Sigmoid colon (tissue), 6 donors: ENCODE measurements at regions not wholly inside any gene's neighbourhood (a gene's known extent, or its start where the extent isn't known, plus 50 kb on each side); places are given as distances from the start of the nearest gene placed in this dataset.
A peak's percentile ranks its signal among the peaks of the same experiment; 100 is the strongest.

ENCODE experiments used
- DNase-seq: peaks from one replicate; pipeline ENCODE4 v3.0.0-alpha.2; 2019
- H3K27ac ChIP-seq, 4 donors: fragments of 200-600 bp; sonication (generic); one replicate each; pipeline ENCODE4 v1.5.1; 2016 to 2019; ENCODE audit warnings: mild to moderate bottlenecking in 1 of 4
- H3K27me3 ChIP-seq, 3 donors: fragments of 200-600 bp; sonication (generic); one replicate each; pipeline ENCODE4 v1.5.1; 2019; ENCODE audit warnings: mild to moderate bottlenecking in 1 of 3
- H3K36me3 ChIP-seq, 4 donors: fragments of 200-600 bp; sonication (generic); one replicate each; pipeline ENCODE4 v1.5.1; 2016 to 2019
- H3K4me1 ChIP-seq, 4 donors: fragments of 200-600 bp; sonication (generic); one replicate each; pipeline ENCODE4 v1.5.1; 2017 to 2019
- H3K4me3 ChIP-seq, 4 donors: fragments of 200-600 bp; sonication (generic); one replicate each; pipeline ENCODE4 v1.5.1; 2017 to 2019; ENCODE audit warnings: mild to moderate bottlenecking in 2 of 4, moderate library complexity in 1 of 4
- H3K9me3 ChIP-seq, 4 donors: fragments of 200-600 bp in 3 of 4; sonication (generic) in 3 of 4; one replicate each; pipeline versions ENCODE4 v1.5.1 to v1.6.1; 2013 to 2019
- EP300 ChIP-seq, 4 donors: sonication (generic); formaldehyde crosslinking; IDR thresholded peaks; one replicate each; pipeline ENCODE4 v1.6.1; 2017; ENCODE audit warnings: antibody characterized with exemption in 4 of 4
- POLR2A ChIP-seq, 2 donors: fragments of 450-650 bp; IDR thresholded peaks; one replicate each; pipeline ENCODE4 v1.6.1; 2016; ENCODE audit warnings: antibody characterized with exemption in 2 of 2, mild to moderate bottlenecking in 2 of 2, moderate library complexity in 2 of 2
- POLR2AphosphoS5 ChIP-seq, 4 donors: sonication (generic); formaldehyde crosslinking; IDR thresholded peaks; one replicate each; pipeline ENCODE4 v1.6.1; 2017; ENCODE audit warnings: antibody characterized with exemption in 4 of 4
- WGBS, 2 donors: extraction: QIAGEN DNeasy Blood & Tissue Kit; methylation state at CpG; one replicate each; pipeline ENCODE4 v1.1.7; 2013; 5-methylcytosine and 5-hydroxymethylcytosine counted together
- intact Hi-C: fragments of 100-400 bp; cut with DNase I; formaldehyde crosslinking; loops from one replicate; pipeline ENCODE4 v1.15.1; 2023
- TF ChIP-seq, protein P1 (sequence below), 4 experiments: fragments of 450-650 bp in 3 of 4; fragments of 200-600 bp in 1 of 4; IDR thresholded peaks; one replicate each; pipeline ENCODE4 v1.5.1; 2016 to 2019; ENCODE audit warnings: antibody characterized with exemption in 4 of 4, mild to moderate bottlenecking in 3 of 4, moderate library complexity in 2 of 4
- donor health status: healthy with polysubstance abuse.
- donor health status: healthy.

DNA sequence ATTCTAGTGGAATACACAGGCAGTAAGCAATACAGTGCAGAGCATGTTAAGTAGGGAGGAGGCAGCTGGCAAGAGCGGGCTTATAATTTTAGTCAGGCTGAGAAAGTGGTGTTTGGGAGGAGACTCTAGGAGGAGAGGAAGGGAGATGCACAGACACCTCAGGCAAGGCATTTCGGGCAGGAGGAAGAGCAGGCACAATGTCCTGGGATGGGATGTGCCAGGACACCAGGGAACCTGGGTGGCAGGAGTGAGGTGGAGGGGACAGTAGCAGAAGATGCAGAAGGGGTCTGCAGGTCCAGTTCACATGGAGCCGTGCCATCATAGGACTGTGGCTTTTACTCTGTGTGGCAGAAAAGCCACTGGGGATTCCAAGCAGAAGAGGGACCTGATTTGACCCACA lies 143.7 kb upstream of the FSTL4 start:
- Histone ChIP-seq H3K4me3 (no peak overlapping the region), H3K27ac (no peak overlapping the region), H3K9me3 (no peaks in the 10 kb centered on the region), H3K27me3 (peaks cover 0 to 7% (median 0%) of the 10 kb centered on the region in 3 donors), H3K4me1 (no peaks in the 10 kb centered on the region), H3K36me3 (no peaks in the 10 kb centered on the region)
- TF ChIP-seq EP300 (IDR thresholded peaks at IDR 0.05) (no peak), POLR2AphosphoS5 (IDR thresholded peaks at IDR 0.05) (no peak), POLR2A (IDR thresholded peaks at IDR 0.05) (no peak)
- TF ChIP-seq, protein P1, sequence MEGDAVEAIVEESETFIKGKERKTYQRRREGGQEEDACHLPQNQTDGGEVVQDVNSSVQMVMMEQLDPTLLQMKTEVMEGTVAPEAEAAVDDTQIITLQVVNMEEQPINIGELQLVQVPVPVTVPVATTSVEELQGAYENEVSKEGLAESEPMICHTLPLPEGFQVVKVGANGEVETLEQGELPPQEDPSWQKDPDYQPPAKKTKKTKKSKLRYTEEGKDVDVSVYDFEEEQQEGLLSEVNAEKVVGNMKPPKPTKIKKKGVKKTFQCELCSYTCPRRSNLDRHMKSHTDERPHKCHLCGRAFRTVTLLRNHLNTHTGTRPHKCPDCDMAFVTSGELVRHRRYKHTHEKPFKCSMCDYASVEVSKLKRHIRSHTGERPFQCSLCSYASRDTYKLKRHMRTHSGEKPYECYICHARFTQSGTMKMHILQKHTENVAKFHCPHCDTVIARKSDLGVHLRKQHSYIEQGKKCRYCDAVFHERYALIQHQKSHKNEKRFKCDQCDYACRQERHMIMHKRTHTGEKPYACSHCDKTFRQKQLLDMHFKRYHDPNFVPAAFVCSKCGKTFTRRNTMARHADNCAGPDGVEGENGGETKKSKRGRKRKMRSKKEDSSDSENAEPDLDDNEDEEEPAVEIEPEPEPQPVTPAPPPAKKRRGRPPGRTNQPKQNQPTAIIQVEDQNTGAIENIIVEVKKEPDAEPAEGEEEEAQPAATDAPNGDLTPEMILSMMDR (IDR thresholded peaks at IDR 0.05) = no peak
- 87 to 93% methylated on average over 3 of the region's 3 CpGs for WGBS, 2 donors
- intact Hi-C loops = no loop called here
- no peak for DNase-seq

DNA sequence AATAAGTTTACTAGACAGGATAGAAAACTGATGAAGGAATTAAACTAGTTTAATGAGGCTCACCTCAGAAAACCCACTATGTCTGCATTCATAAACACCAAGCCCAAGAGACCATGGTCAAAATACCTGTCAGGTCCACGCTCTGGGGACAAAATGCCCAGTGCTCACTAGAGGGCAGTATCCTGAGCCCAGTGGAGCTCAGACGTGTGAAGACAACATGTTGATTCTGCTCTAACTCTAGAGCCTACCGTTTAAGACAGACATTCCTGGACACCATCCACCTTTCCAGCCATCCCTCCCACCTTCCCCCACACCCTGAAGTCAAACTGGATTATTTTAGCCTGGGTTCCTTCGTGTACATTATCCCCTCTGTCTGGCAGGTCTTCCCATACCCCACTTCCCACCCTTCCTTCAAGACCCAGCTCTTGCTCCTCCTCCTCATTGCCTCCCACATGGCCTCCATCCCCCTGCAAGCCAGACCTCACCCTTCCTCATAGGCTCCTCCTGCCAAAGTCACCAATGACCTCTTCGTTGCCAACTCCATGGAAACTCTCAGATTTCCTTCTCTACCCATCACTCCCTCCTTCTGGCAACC lies 142.3 kb upstream of the FSTL4 start:
- Histone ChIP-seq H3K9me3 (no peaks in the 10 kb centered on the region), H3K4me3 (no peak overlapping the region), H3K27me3 (peaks cover 0 to 7% (median 0%) of the 10 kb centered on the region in 3 donors), H3K36me3 (no peaks in the 10 kb centered on the region), H3K27ac (no peak overlapping the region), H3K4me1 (no peaks in the 10 kb centered on the region)
- 17 to 27% methylated on average over 5 of the region's 5 CpGs for whole genome bisulfite sequencing, 2 donors
- DNase-seq = no peak
- intact Hi-C loops = no loop called here
- TF ChIP-seq POLR2A (IDR thresholded peaks at IDR 0.05) (no peak), POLR2AphosphoS5 (IDR thresholded peaks at IDR 0.05) (no peak)
- TF ChIP-seq, protein P1 (IDR thresholded peaks at IDR 0.05) = peak in 1 of 4 experiments; percentile 10

DNA sequence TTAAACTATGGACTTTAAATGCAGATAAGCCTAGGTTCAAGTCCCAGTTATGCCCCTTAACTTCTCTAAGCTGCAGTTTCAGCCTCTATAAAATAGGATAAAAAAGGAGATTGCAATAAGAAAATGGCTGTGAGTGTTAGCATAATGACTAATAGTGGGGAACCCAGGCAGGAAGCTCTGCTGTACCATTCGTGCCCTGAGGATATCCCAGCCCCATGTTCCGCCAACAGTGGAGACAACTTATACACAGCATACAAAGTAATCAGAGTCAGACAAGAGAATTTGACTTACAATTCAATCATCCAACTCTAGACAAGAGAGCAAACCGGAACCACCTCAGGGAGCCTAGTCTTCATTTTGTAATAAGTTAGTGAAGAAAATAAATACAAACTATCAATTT lies 141.5 kb upstream of the FSTL4 start:
- Histone ChIP-seq H3K27ac (no peak overlapping the region), H3K4me3 (no peak overlapping the region), H3K36me3 (no peaks in the 10 kb centered on the region), H3K4me1 (no peaks in the 10 kb centered on the region), H3K9me3 (no peaks in the 10 kb centered on the region), H3K27me3 (peaks cover 0 to 7% (median 0%) of the 10 kb centered on the region in 3 donors)
- 57 to 76% methylated on average over 3 of the region's 3 CpGs for WGBS, 2 donors
- DNase-seq = no peak
- no peak for TF ChIP-seq POLR2A (IDR thresholded peaks at IDR 0.05)
- intact Hi-C loops = no loop called here

DNA sequence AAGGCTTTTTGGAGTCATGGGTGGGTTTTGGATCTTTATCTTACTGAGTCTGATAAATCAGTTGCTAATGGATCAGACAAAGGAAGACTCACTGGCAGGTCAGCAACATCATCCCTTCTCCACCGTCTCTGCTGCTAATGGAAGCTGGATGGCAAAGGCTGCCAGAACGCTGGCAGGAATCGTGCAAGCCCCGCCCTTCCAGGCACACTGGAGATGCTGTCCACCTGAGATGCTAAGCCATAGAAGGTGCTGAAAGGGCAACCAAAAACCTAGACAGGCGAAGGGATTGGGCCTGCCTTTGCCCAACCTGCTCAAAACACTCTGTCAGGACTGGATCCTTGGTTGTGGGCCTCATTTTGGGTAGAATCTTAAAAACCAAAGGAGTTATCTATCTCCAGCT lies 139.5 kb upstream of the FSTL4 start:
- peaks cover 0 to 7% (median 0%) of the 10 kb centered on the region in 3 donors for H3K27me3 ChIP-seq
- WGBS, 2 donors = 72 to 83% methylated on average over 5 of the region's 5 CpGs

DNA sequence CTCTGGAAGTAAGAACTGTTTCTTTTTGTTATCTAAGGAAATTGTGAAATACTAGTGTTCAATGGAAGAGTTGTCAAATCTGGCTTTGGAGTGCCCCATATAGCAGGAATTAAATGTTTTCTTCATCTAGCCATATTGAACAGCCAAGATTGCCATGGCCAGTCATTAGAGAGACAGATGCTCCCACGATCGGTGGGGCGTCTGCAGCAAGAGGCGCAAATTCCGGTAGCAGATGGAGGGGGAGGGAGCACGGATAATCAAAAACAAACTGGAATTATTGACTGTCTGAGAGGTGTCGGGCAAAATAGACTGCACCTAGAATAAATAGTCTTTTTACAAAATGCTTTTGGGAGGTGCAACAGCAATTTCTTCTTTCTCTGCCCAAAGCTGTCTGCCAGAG lies 139.1 kb upstream of the FSTL4 start:
- WGBS, 2 donors = 87 to 94% methylated on average over 7 of the region's 7 CpGs
- intact Hi-C loops = no loop called here

More for the DNA sequence above, 139.5 kb upstream of the FSTL4 start:
- TF ChIP-seq POLR2A (IDR thresholded peaks at IDR 0.05) (no peak), EP300 (IDR thresholded peaks at IDR 0.05) (no peak), POLR2AphosphoS5 (IDR thresholded peaks at IDR 0.05) (no peak)
- TF ChIP-seq, protein P1 (IDR thresholded peaks at IDR 0.05) = no peak
- no peak overlapping the region for H3K27ac ChIP-seq
- H3K4me1 ChIP-seq = no peaks in the 10 kb centered on the region
- H3K9me3 ChIP-seq = no peaks in the 10 kb centered on the region
- intact Hi-C loops = no loop called here
- no peak overlapping the region for H3K4me3 ChIP-seq
- no peak for DNase-seq
- H3K36me3 ChIP-seq = no peaks in the 10 kb centered on the region

More for the DNA sequence above, 139.1 kb upstream of the FSTL4 start:
- peaks cover 0 to 6% (median 0%) of the 10 kb centered on the region in 3 donors for H3K27me3 ChIP-seq
- H3K27ac ChIP-seq = no peak overlapping the region
- no peaks in the 10 kb centered on the region for H3K4me1 ChIP-seq
- H3K9me3 ChIP-seq = no peaks in the 10 kb centered on the region
- no peaks in the 10 kb centered on the region for H3K36me3 ChIP-seq
- H3K4me3 ChIP-seq = no peak overlapping the region
- TF ChIP-seq EP300 (IDR thresholded peaks at IDR 0.05) = no peak
- TF ChIP-seq, protein P1 (IDR thresholded peaks at IDR 0.05) = no peak
- DNase-seq = no peak
